CD14-positive monocyte (primary cell): ENCODE measurements at regions not wholly inside any gene's neighbourhood (a gene's known extent, or its start where the extent isn't known, plus 50 kb on each side); places are given as distances from the start of the nearest gene placed in this dataset. TPM values are rescaled to one million over a fixed set of nuclear protein-coding genes. Genes with fewer than 3 reads are reported as not detected.

Experiments
- DNase-seq, 3 donors: peaks; one replicate each; pipeline ENCODE4 v3.0.0-alpha.2; 2011 to 2022
- H2AFZ ChIP-seq: 2 replicates; pipeline ENCODE4 v1.6.0; 2012; ENCODE audit warnings: mild to moderate bottlenecking, low read depth, low read length, inconsistent platforms; ENCODE audit not compliant: insufficient read depth, poor library complexity, severe bottlenecking
- H3K27ac ChIP-seq, 2 donors: 1 replicate in 1 of 2; 2 replicates in 1 of 2; pipeline ENCODE4 v1.5.1; 2012 to 2013; ENCODE audit warnings: low read length in 2 of 2, control low read depth in 1 of 2, inconsistent platforms in 1 of 2, low read depth in 1 of 2, mild to moderate bottlenecking in 1 of 2
- H3K27me3 ChIP-seq, 2 donors: one replicate each; pipeline versions ENCODE4 v1.6.0 to v1.6.1; 2011 to 2013; ENCODE audit warnings: low read length in 2 of 2; ENCODE audit not compliant: control insufficient read depth in 2 of 2, insufficient read depth in 2 of 2
- H3K36me3 ChIP-seq, 2 donors: replicated peaks in 1 of 2; 1 replicate in 1 of 2; 2 replicates in 1 of 2; pipeline versions ENCODE4 v1.5.1 to v1.6.1; 2012 to 2013; ENCODE audit warnings: low read length in 2 of 2, control low read depth in 1 of 2, inconsistent platforms in 1 of 2, mild to moderate bottlenecking in 1 of 2; ENCODE audit not compliant: insufficient read depth in 2 of 2, control insufficient read depth in 1 of 2
- H3K4me1 ChIP-seq, 2 donors: 1 replicate in 1 of 2; 2 replicates in 1 of 2; pipeline versions ENCODE4 v1.5.1 to v1.6.1; 2012 to 2013; ENCODE audit warnings: low read length in 2 of 2, control low read depth in 1 of 2, inconsistent platforms in 1 of 2, mild to moderate bottlenecking in 1 of 2, moderate library complexity in 1 of 2; ENCODE audit not compliant: insufficient read depth in 2 of 2, control insufficient read depth in 1 of 2
- H3K4me2 ChIP-seq: replicated peaks from 2 replicates; pipeline ENCODE3; 2012; ENCODE audit warnings: low read length, moderate library complexity, mild to moderate bottlenecking; ENCODE audit not compliant: poor library complexity, severe bottlenecking; ENCODE audit errors: extremely low read depth
- H3K4me3 ChIP-seq, 3 experiments: fragments of 200-600 bp in 1 of 3; sonication (generic) in 1 of 3; replicated peaks in 1 of 3; 1 replicate in 2 of 3; 2 replicates in 1 of 3; pipeline ENCODE4 v1.5.1; 2011 to 2013; ENCODE audit warnings: low read length in 3 of 3, mild to moderate bottlenecking in 3 of 3, control low read depth in 2 of 3, low read depth in 2 of 3, inconsistent platforms in 1 of 3, moderate library complexity in 1 of 3
- H3K79me2 ChIP-seq: 2 replicates; pipeline ENCODE4 v1.6.0; 2012; ENCODE audit warnings: mild to moderate bottlenecking, control low read depth, inconsistent platforms, low read length, moderate library complexity; ENCODE audit not compliant: insufficient read depth
- H3K9ac ChIP-seq: 2 replicates; pipeline ENCODE4 v1.6.0; 2017; ENCODE audit warnings: low read length, mild to moderate bottlenecking; ENCODE audit not compliant: insufficient read depth, poor library complexity, severe bottlenecking
- H3K9me3 ChIP-seq, 2 donors: replicated peaks in 1 of 2; 1 replicate in 1 of 2; 2 replicates in 1 of 2; pipeline versions ENCODE4 v1.5.1 to v1.6.1; 2012 to 2013; ENCODE audit warnings: low read length in 2 of 2, control low read depth in 1 of 2; ENCODE audit not compliant: control insufficient read depth in 1 of 2, insufficient read depth in 1 of 2
- H4K20me1 ChIP-seq: 2 replicates; pipeline ENCODE4 v1.6.0; 2012; ENCODE audit warnings: mild to moderate bottlenecking, low read length, control low read depth, moderate library complexity; ENCODE audit not compliant: insufficient read depth
- H3K27ac Mint-ChIP-seq, 7 donors: one replicate each; pipeline ENCODE4 v1.8.0; 2020; ENCODE audit warnings: mild to moderate bottlenecking in 7 of 7, mixed read lengths in 7 of 7, moderate library complexity in 6 of 7, inconsistent platforms in 2 of 7
- H3K27me3 Mint-ChIP-seq, 3 donors: one replicate each; pipeline ENCODE4 v1.8.0; 2021 to 2022; ENCODE audit warnings: low read depth in 3 of 3, mild to moderate bottlenecking in 3 of 3, mixed read lengths in 3 of 3, moderate library complexity in 3 of 3, inconsistent platforms in 1 of 3
- H3K36me3 Mint-ChIP-seq, 2 donors: one replicate each; pipeline ENCODE4 v1.8.0; 2020; ENCODE audit warnings: mixed read lengths in 2 of 2, inconsistent platforms in 1 of 2, mild to moderate bottlenecking in 1 of 2
- H3K4me1 Mint-ChIP-seq: one replicate; pipeline ENCODE4 v1.8.0; 2020; ENCODE audit warnings: mild to moderate bottlenecking, mixed read lengths
- H3K4me3 Mint-ChIP-seq, 2 donors: one replicate each; pipeline ENCODE4 v1.8.0; 2020; ENCODE audit warnings: mild to moderate bottlenecking in 2 of 2, mixed read lengths in 2 of 2, moderate library complexity in 1 of 2
- H3K9me3 Mint-ChIP-seq, 7 donors: one replicate each; pipeline ENCODE4 v1.8.0; 2020 to 2022; ENCODE audit warnings: mixed read lengths in 7 of 7, mild to moderate bottlenecking in 6 of 7, moderate library complexity in 6 of 7, inconsistent platforms in 2 of 7
- WGBS: methylation state at CpG from one replicate; pipeline ENCODE4 v1.1.5; 2013; ENCODE audit warnings: missing lambda C conversion rate; ENCODE audit not compliant: insufficient coverage; 5-methylcytosine and 5-hydroxymethylcytosine counted together
- intact Hi-C, 2 donors: fragments of 100-400 bp; cut with micrococcal nuclease; formaldehyde crosslinking; loops; one replicate each; pipeline versions ENCODE4 v1.15.0 to v1.15.1; 2023
- small RNA-seq: library from RNA; depleted of rRNA; stranded (forward); fragments of <200 nt; gene quantifications from one replicate; pipeline ENCODE3, GENCODE V24; 2012; ENCODE audit warnings: low read depth; ENCODE audit not compliant: insufficient read length
- TF ChIP-seq, protein P1 (sequence below): fragments of 200-600 bp; IDR thresholded peaks from one replicate; pipeline ENCODE4 v1.8.0; 2022; ENCODE audit warnings: antibody characterized with exemption, mild to moderate bottlenecking

DNA sequence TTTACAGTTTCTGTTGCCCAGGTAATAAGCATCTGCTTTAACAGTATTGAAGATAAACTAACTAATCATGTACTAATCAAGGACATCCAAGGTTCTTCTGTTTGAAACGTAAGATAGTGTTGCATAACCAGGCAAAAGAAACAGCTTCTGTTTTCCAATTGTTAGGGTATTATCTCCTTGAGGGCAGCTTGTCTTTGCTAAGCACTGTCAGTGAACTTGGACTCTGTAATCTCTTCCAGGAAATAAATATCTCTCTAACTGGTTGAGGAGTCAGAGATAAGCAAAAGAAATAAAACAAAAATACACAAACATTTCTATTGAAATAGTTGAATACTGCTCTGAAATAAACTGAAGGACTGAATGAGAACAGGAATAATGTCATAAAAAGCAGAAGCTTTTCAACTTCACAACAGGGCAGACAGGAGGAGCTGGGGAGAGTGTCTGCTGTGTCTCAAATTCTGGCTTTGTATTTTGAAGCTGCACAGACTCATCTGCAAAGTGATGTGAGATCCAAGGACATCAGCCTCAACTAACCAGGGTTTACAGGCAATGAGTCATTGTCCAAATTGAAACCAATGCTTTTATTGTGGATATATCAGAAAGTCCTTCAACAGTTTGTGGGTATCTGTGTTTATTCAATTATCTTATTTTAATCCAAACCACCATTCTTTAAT, 1253.0 kb upstream of the PCDH7 start:
- H3K4me1 ChIP-seq, result no peaks in the 10 kb centered on the region
- no peak for DNase-seq
- H3K27me3 ChIP-seq, result no peaks in the 10 kb centered on the region
- H3K79me2 ChIP-seq, result no peaks in the 10 kb centered on the region
- Mint-ChIP-seq H3K27me3 (no peaks in the 10 kb centered on the region), H3K36me3 (no peaks in the 10 kb centered on the region), H3K4me1 (no peaks in the 10 kb centered on the region), H3K9me3 (peaks cover 0 to 4% (median 1%) of the 10 kb centered on the region in 7 donors), H3K27ac (no peak overlapping the region), H3K4me3 (no peak overlapping the region)
- H3K4me3 ChIP-seq, result no peak overlapping the region
- intact Hi-C loops, result no loop called here
- peaks cover 0 to 3% of the 10 kb centered on the region in 2 donors for H3K9me3 ChIP-seq
- TF ChIP-seq, protein P1, sequence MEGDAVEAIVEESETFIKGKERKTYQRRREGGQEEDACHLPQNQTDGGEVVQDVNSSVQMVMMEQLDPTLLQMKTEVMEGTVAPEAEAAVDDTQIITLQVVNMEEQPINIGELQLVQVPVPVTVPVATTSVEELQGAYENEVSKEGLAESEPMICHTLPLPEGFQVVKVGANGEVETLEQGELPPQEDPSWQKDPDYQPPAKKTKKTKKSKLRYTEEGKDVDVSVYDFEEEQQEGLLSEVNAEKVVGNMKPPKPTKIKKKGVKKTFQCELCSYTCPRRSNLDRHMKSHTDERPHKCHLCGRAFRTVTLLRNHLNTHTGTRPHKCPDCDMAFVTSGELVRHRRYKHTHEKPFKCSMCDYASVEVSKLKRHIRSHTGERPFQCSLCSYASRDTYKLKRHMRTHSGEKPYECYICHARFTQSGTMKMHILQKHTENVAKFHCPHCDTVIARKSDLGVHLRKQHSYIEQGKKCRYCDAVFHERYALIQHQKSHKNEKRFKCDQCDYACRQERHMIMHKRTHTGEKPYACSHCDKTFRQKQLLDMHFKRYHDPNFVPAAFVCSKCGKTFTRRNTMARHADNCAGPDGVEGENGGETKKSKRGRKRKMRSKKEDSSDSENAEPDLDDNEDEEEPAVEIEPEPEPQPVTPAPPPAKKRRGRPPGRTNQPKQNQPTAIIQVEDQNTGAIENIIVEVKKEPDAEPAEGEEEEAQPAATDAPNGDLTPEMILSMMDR, result no peak
- no peak overlapping the region for H3K27ac ChIP-seq
- H3K4me2 ChIP-seq, result no peak overlapping the region
- H3K9ac ChIP-seq, result no peak overlapping the region
- H3K36me3 ChIP-seq, result no peaks in the 10 kb centered on the region
- WGBS, result no CpG with 5 or more reads among the region's 1 CpG
- no peaks in the 10 kb centered on the region for H4K20me1 ChIP-seq
- no peak overlapping the region for H2AFZ ChIP-seq

Small RNA genes lying in the stretch of these regions (small RNA-seq; reads per million reads assigned to genes)
- not detected for gene RF00019
- gene RN7SL101P, result not detected
